ENCODE measurements at regions not wholly inside any gene's neighbourhood (a gene's known extent, or its start where the extent isn't known, plus 50 kb on each side); places are given as distances from the start of the nearest gene placed in this dataset.

DNA sequence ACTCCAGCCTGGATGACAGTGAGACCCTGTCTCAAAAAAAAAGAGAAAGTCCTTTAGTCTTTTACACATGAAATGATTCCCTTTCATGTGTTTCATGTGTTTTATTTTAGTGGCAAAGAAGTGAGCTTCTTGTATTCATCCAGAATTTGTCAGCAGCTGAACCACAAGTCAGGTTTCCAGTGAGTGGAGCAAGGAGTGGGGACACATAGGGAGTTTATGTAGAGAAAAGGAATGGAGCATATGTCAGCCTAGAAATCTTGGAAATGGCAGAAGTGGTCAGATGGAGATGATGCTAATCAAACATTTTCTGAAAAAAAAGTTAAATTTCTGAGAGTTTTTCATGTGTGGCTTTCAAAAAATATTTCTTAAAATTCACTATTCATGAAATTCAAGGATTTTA lies 383.0 kb upstream of the GATB start:
- no peak overlapping the region for H3K4me3 ChIP-seq (ENCODE audit: low read depth, low read length)
- TF ChIP-seq, protein P1, sequence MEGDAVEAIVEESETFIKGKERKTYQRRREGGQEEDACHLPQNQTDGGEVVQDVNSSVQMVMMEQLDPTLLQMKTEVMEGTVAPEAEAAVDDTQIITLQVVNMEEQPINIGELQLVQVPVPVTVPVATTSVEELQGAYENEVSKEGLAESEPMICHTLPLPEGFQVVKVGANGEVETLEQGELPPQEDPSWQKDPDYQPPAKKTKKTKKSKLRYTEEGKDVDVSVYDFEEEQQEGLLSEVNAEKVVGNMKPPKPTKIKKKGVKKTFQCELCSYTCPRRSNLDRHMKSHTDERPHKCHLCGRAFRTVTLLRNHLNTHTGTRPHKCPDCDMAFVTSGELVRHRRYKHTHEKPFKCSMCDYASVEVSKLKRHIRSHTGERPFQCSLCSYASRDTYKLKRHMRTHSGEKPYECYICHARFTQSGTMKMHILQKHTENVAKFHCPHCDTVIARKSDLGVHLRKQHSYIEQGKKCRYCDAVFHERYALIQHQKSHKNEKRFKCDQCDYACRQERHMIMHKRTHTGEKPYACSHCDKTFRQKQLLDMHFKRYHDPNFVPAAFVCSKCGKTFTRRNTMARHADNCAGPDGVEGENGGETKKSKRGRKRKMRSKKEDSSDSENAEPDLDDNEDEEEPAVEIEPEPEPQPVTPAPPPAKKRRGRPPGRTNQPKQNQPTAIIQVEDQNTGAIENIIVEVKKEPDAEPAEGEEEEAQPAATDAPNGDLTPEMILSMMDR (IDR thresholded peaks at IDR 0.05; ENCODE audit: low read depth, low read length), result no peak

DNA sequence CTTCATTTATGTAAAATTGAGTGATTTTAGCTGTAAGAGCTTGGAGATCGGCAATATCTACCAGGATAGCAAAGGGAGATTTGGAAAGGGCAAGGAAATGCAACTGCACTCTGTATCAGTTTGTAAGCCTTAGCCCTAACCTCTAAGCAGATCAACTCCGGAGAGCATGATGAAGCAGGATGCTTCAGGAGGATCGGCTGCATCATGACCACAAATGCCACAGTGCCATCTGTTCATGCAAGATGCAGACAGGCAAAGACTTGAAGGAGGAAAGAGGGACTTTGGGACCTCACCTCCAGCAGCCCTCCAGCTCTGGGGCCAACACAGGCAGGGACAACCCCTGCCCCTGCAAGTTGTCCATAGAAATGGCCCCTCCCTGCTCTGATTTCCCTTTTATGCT lies 377.6 kb upstream of the GATB start:
- TF ChIP-seq, protein P1 (IDR thresholded peaks at IDR 0.05; ENCODE audit: low read depth, low read length), result no peak
- H3K4me3 ChIP-seq (ENCODE audit: low read depth, low read length), result no peak overlapping the region

DNA sequence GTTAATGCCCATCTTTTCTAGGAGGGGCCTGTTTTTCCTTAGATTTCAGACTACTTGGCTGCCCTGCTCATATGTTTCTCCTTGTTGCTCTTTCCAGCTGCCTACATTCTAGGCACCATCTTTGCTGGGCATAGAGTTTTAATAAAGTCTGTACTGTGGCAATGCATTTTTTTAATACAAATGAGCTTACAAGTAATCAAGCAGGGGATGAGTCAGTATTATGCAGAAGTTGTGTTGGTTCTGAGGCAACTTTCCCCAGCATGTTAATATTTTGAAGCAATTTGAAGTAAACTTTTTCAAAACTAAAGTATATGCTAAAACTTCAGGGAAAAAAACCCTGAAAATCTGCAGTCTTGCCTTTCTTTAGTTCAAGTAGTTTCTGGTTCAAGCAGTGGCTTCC lies 372.0 kb upstream of the GATB start:
- TF ChIP-seq, protein P1 (IDR thresholded peaks at IDR 0.05; ENCODE audit: low read depth, low read length), result no peak
- no peak overlapping the region for H3K4me3 ChIP-seq (ENCODE audit: low read depth, low read length)

DNA sequence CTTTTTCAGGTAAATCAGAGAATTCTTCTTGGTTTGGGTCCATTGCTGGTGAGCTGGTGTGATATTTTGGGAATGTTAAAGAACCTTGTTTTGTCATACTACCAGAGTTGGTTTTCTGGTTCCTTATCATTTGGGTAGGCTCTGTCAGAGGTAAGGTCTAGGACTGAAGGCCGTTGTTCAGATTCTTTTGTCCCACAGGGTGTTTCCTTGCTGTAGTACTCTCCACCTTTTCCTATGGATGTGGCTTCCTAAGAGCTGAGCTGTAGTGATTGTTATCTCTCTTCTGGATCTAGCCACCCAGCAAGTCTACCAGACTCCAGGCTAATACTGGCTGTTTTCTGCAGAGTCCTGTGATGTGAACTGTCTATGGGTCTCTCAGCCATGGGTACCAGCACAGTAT lies 367.5 kb upstream of the GATB start:
- H3K4me3 ChIP-seq (ENCODE audit: low read depth, low read length), result no peak overlapping the region
- TF ChIP-seq, protein P1 (IDR thresholded peaks at IDR 0.05; ENCODE audit: low read depth, low read length), result no peak

DNA sequence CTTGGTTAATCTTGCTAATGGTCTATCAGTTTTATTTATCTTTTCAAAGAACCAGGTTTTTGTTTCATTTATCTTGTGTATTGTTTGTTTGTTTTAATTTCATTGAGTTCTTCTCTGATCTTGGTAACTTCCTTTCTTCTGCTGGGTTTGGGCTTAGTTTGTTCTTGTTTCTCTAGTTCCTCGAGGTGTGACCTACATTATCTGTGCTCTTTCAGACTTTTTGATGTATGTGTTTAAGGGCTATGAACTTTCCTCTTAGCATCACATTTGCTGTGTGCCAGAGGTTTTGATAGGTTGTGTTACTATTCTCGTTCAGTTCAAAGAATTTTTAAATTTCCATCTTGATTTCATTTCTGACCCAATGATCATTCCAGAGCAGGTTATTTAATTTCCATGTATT lies 365.4 kb upstream of the GATB start:
- TF ChIP-seq, protein P1 (IDR thresholded peaks at IDR 0.05; ENCODE audit: low read depth, low read length), result no peak
- H3K4me3 ChIP-seq (ENCODE audit: low read depth, low read length), result no peak overlapping the region

DNA sequence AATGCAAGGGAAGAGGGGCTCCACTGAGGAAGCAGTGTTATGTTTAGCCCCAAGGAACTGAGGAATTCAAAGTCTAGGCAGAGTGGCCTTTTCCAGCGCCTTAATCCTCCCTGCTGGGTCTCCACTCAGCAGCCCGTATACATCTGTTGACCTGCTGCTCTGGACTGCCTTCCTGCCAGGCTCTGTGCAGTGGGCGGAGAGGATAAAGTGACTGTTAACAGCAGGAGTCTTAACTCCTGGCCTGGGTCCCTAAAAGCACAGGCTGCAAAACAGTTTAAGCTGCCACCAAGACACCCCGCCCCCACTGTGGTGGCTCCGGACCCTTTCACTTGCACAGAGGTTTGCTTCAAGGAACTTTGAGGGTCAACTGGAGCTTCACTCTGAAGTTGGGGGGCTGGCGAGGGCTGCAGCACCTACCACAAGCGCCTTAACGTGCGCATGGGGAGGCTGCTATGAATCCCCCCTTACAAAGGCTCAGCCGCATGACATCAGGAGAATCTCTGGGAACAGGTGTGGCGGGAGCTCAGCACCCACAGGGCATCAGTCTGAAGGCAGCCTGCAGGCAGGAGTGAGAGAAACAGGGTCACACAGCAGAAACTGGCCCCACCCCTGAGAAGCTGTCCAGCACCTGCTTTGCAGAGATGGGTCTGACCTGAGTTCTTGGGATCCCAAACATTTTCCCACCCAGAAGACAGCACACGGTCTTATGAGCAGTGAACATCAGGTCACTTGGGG lies 358.2 kb upstream of the GATB start:
- TF ChIP-seq, protein P1 (IDR thresholded peaks at IDR 0.05; ENCODE audit: low read depth, low read length), result no peak
- H3K4me3 ChIP-seq (ENCODE audit: low read depth, low read length), result no peak overlapping the region

DNA sequence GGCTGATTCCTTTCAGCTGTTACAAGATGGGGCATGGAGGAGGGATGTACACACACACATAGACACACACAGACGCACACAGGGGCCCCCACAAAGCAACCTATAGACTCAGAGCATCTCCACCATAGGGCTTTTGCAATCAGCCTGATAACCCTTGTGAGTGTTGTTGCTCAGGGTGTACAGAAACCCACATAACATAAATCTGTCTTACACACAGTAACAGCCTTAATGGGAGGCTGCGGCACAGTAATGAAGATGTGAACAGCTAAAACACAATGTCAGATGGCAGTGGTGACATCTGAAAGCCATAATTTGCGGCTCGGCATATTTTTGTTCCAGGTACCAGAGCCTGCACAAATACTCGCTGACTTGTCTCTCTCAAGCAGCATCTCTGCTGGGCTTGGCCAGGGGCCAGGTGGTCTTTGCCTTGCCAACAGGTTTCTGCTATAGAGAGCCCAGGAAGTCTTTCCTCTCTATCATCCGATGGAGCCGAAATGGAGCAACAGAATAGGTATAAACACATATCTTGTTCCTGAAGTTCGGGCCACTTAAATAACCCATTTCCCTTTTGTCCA lies 357.2 kb upstream of the GATB start:
- TF ChIP-seq, protein P1 (IDR thresholded peaks at IDR 0.05; ENCODE audit: low read depth, low read length), result no peak
- H3K4me3 ChIP-seq (ENCODE audit: low read depth, low read length), result no peak overlapping the region
